ENCODE measurements at regions not wholly inside any gene's neighbourhood (a gene's known extent, or its start where the extent isn't known, plus 50 kb on each side); places are given as distances from the start of the nearest gene placed in this dataset.
"Not testable (repeated sequence)": the region's sequence is repeated elsewhere in the genome, so short reads cannot be mapped to it uniquely, and the experiment has no call there.

DNA sequence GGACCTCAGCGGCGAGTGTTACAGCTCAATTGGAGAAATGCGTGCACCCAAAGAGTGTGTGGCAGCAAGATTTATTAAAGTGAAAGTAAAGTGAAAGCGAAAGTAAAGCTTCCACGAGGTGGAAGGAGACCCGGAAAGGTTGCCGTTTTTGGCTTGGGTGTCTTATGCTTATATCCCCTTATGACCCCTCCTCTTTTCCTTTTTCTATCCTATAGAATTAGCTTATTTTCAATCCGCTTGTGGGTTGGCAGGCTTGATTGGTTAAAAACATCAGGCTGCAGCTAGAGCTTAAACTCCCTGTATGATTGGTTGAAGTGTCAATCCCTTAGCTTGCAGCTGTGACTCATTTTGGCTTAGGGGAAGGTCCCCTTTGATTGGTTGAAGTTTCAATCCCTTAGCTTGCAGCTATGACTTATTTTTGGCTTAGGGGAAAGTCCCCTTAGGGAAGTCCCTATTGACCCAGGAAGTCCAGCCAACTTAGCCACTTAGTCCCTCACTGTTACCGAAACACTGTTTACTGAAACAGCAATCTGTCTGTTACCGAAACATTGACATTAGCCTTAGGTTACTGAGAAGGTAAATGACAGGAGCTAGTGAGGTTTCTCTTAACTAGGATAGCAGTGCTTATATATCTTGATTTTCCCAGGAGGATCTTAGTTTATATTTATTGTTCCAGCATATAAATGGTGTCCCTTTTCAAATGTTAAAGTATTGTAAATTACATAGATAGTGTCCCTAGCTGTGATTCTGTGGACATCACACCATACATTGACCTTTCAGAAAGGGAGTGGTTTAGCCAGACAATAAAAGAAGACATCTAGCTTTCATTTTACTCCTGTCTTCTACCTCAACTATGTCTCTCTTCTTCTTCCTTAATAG lies 575.8 kb downstream of the DACH1 start:
- Histone ChIP-seq H3K27ac (ENCODE audit: low read length) (peak overlapping the region; percentile 93), H3K4me1 (ENCODE audit: control insufficient read depth in 1 of 2, extremely low read depth in 1 of 2, insufficient read depth in 2 of 2, low read length in 2 of 2) (no peaks in the 10 kb centered on the region), H3K9me3 (no peaks in the 10 kb centered on the region), H3K36me3 (ENCODE audit: control insufficient read depth in 2 of 2, extremely low read depth in 1 of 2, insufficient read depth in 1 of 2, low read length in 1 of 2) (no peaks in the 10 kb centered on the region), H3K4me3 (ENCODE audit: control insufficient read depth in 1 of 2, extremely low read depth in 1 of 2, low read length in 1 of 2) (peak overlapping the region; percentile 45 to 46), H3K27me3 (replicated peaks in 1 of 2; ENCODE audit: control insufficient read depth in 2 of 2, extremely low read depth in 1 of 2, insufficient read depth in 2 of 2, low read length in 1 of 2) (peaks cover 0 to 3% of the 10 kb centered on the region in 2 experiments)
- Mint-ChIP-seq H3K4me3 (peak overlapping the region; percentile 67 to 86 (median 80)), H3K27me3 (peaks cover 5 to 11% of the 10 kb centered on the region in 2 donors), H3K36me3 (peaks cover 3% of the 10 kb centered on the region), H3K4me1 (peaks cover 0 to 31% (median 28%) of the 10 kb centered on the region in 3 donors), H3K27ac (peak overlapping the region; percentile 90 to 94), H3K9me3 (peaks cover 0 to 3% (median 0%) of the 10 kb centered on the region in 3 donors)
- ChIA-PET CTCF (interaction anchor here in 1 of 2 donors (0.6 kb wide), 1 partner anchor 544 kb away, joined by 3 read pairs; no protein-coding TSS in a partner anchor), POLR2A (no interaction called here)
- 43% methylated on average over 2 of the region's 10 CpGs for WGBS (ENCODE audit: insufficient coverage)
- ATAC-seq (replicated peaks in 1 of 4) (peak; percentile 54 to 80 (median 62)), DNase-seq (peak in 33 of 35 experiments; percentile 12 to 73 (median 48))

DNA sequence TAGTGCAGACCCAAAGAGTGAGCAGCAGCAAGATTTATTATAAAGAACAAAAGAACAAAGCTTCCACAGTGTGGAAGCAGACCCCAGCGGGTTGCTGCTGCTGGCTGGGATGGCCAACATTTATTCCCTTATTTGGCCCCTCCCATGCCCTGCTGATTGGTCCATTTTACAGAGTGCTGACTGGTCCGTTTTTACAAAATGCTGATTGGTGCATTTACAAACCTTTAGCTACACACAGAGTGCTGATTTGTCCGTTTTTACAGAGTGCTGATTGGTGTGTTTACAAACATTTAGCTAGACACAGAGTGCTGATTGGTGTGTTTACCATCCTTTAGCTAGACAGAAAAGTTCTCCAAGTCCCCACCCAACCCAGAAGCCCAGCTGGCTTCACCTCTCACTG lies 577.0 kb downstream of the DACH1 start:
- Mint-ChIP-seq H3K4me1 (peaks cover 0 to 31% (median 28%) of the 10 kb centered on the region in 3 donors), H3K27me3 (peaks cover 5 to 11% of the 10 kb centered on the region in 2 donors), H3K4me3 (peak overlapping the region; percentile 18 to 86 (median 80))
- CTCF ChIA-PET; H3K27me3 ChIP-seq (replicated peaks in 1 of 2; ENCODE audit: control insufficient read depth in 2 of 2, extremely low read depth in 1 of 2, insufficient read depth in 2 of 2, low read length in 1 of 2); H3K4me1 ChIP-seq (ENCODE audit: control insufficient read depth in 1 of 2, extremely low read depth in 1 of 2, insufficient read depth in 2 of 2, low read length in 2 of 2); H3K36me3 ChIP-seq (ENCODE audit: control insufficient read depth in 2 of 2, extremely low read depth in 1 of 2, insufficient read depth in 1 of 2, low read length in 1 of 2); H3K36me3 Mint-ChIP-seq; H3K27ac Mint-ChIP-seq; H3K9me3 Mint-ChIP-seq; ATAC-seq (replicated peaks in 1 of 4); H3K4me3 ChIP-seq (ENCODE audit: control insufficient read depth in 1 of 2, extremely low read depth in 1 of 2, low read length in 1 of 2); H3K9me3 ChIP-seq; DNase-seq; POLR2A ChIA-PET: not testable (repeated sequence)
- 100% methylated on average over 1 of the region's 3 CpGs for WGBS (ENCODE audit: insufficient coverage)
- H3K27ac ChIP-seq (ENCODE audit: low read length), result peak overlapping the region; percentile 93

DNA sequence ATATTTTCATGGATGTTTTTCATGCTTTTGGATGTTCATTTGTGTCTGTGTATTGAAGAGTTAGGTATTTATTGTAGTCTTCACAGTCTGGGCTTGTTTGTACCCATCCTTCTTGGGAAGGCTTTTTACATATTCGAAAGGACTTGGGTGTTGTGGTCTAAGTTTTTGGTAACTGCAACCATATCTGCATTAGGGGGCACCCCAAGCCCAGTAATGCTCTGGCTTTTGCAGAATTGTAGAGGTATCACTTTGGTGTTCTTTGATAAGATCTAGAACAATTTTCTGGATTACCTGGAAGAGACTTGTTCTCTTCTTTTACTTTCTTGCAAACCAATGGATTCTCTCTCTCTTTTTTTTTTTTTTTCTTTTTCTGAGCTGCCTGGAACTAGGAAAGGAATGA lies 581.3 kb downstream of the DACH1 start:
- H3K36me3 Mint-ChIP-seq, result peaks cover 3% of the 10 kb centered on the region
- H3K27me3 Mint-ChIP-seq, result peaks cover 5 to 11% of the 10 kb centered on the region in 2 donors
- DNase-seq (peak in 8 of 35 experiments; percentile 1 to 23 (median 13)), ATAC-seq (replicated peaks in 1 of 4) (no peak)
- H3K4me3 Mint-ChIP-seq, result no peak overlapping the region
- H3K4me3 ChIP-seq (ENCODE audit: control insufficient read depth in 1 of 2, extremely low read depth in 1 of 2, low read length in 1 of 2), result no peak overlapping the region
- H3K27ac ChIP-seq (ENCODE audit: low read length), result no peak overlapping the region
- peaks cover 0 to 3% (median 0%) of the 10 kb centered on the region in 3 donors for H3K9me3 Mint-ChIP-seq
- no peaks in the 10 kb centered on the region for H3K9me3 ChIP-seq
- no peaks in the 10 kb centered on the region for H3K4me1 ChIP-seq (ENCODE audit: control insufficient read depth in 1 of 2, extremely low read depth in 1 of 2, insufficient read depth in 2 of 2, low read length in 2 of 2)
- H3K27me3 ChIP-seq (replicated peaks in 1 of 2; ENCODE audit: control insufficient read depth in 2 of 2, extremely low read depth in 1 of 2, insufficient read depth in 2 of 2, low read length in 1 of 2), result peaks cover 0 to 3% of the 10 kb centered on the region in 2 experiments
- ChIA-PET POLR2A (no interaction called here), CTCF (interaction anchor here in 1 of 2 donors (0.7 kb wide), 1 partner anchor 9 kb away, joined by 4 read pairs; no protein-coding TSS in a partner anchor)
- no peak overlapping the region for H3K27ac Mint-ChIP-seq
- H3K4me1 Mint-ChIP-seq, result peaks cover 0 to 11% (median 8%) of the 10 kb centered on the region in 3 donors
- no peaks in the 10 kb centered on the region for H3K36me3 ChIP-seq (ENCODE audit: control insufficient read depth in 2 of 2, extremely low read depth in 1 of 2, insufficient read depth in 1 of 2, low read length in 1 of 2)
- no CpG with 5 or more reads among the region's 1 CpG for WGBS (ENCODE audit: insufficient coverage)

DNA sequence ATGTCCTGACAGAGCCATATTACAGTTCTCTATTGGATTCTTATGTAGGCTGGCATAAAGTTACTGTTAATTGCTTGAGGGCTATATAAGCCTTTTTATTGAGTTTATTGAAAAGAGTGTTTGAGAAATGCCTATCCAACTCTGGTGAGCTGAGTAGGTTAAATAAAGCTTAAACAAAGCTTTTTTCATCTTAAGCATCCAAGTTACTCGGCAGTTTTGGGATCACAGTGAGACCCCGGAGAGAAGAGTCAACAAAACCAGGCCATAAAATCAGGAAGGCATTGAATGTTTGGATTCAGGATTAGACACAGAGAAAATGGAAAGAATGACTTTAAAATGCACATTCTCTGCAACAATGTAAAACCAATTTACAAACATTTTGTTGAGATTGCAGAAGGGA lies 588.5 kb downstream of the DACH1 start:
- Mint-ChIP-seq H3K27me3 (no peaks in the 10 kb centered on the region), H3K36me3 (no peaks in the 10 kb centered on the region), H3K9me3 (no peaks in the 10 kb centered on the region), H3K27ac (no peak overlapping the region), H3K4me3 (no peak overlapping the region), H3K4me1 (no peaks in the 10 kb centered on the region)
- ATAC-seq (replicated peaks in 1 of 4) (no peak), DNase-seq (no peak)
- H3K36me3 ChIP-seq (ENCODE audit: control insufficient read depth in 2 of 2, extremely low read depth in 1 of 2, insufficient read depth in 1 of 2, low read length in 1 of 2), result no peaks in the 10 kb centered on the region
- ChIA-PET POLR2A (no interaction called here), CTCF (no interaction called here)
- H3K4me1 ChIP-seq (ENCODE audit: control insufficient read depth in 1 of 2, extremely low read depth in 1 of 2, insufficient read depth in 2 of 2, low read length in 2 of 2), result no peaks in the 10 kb centered on the region
- WGBS (ENCODE audit: insufficient coverage), result no CpG with 5 or more reads among the region's 2 CpGs
- no peaks in the 10 kb centered on the region for H3K27me3 ChIP-seq (replicated peaks in 1 of 2; ENCODE audit: control insufficient read depth in 2 of 2, extremely low read depth in 1 of 2, insufficient read depth in 2 of 2, low read length in 1 of 2)
- H3K9me3 ChIP-seq, result no peaks in the 10 kb centered on the region
- H3K4me3 ChIP-seq (ENCODE audit: control insufficient read depth in 1 of 2, extremely low read depth in 1 of 2, low read length in 1 of 2), result no peak overlapping the region
- H3K27ac ChIP-seq (ENCODE audit: low read length), result no peak overlapping the region

DNA sequence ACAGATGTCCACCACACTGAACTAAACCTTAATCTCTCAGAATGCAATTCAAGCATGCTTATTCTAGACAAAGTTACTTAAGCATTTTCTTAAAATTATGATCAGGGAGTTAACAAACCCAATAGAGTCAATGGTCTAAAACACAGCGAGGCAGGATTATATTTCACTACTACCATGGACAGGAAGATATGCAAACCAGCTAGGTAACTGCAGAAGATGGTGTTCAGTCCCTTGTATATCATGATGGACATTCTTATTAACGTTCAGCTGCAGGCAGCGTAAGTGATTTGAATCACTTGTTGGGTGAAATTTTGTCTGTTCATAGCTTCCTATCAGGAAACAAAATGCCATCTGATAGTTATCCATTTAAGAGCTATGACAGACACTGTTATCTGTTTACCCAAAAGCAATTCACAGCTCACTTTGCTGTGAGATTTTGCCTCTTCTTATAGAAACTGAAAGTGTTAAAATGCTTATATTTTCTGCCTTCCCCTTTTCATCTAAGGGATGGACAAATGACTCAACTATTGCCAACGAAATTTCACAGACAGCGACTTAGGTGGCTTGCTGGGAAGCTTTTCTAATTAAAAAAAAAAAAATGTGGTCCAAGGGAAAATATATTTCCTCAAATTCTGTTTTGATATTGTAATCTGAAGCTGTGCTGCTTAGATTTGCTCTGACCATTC lies 591.9 kb downstream of the DACH1 start:
- Mint-ChIP-seq H3K4me1 (no peaks in the 10 kb centered on the region), H3K9me3 (peaks cover 0 to 4% (median 0%) of the 10 kb centered on the region in 3 donors), H3K27me3 (no peaks in the 10 kb centered on the region), H3K27ac (no peak overlapping the region), H3K36me3 (no peaks in the 10 kb centered on the region), H3K4me3 (no peak overlapping the region)
- Histone ChIP-seq H3K9me3 (no peaks in the 10 kb centered on the region), H3K36me3 (ENCODE audit: control insufficient read depth in 2 of 2, extremely low read depth in 1 of 2, insufficient read depth in 1 of 2, low read length in 1 of 2) (no peaks in the 10 kb centered on the region), H3K4me3 (ENCODE audit: control insufficient read depth in 1 of 2, extremely low read depth in 1 of 2, low read length in 1 of 2) (no peak overlapping the region), H3K4me1 (ENCODE audit: control insufficient read depth in 1 of 2, extremely low read depth in 1 of 2, insufficient read depth in 2 of 2, low read length in 2 of 2) (no peaks in the 10 kb centered on the region), H3K27me3 (replicated peaks in 1 of 2; ENCODE audit: control insufficient read depth in 2 of 2, extremely low read depth in 1 of 2, insufficient read depth in 2 of 2, low read length in 1 of 2) (no peaks in the 10 kb centered on the region), H3K27ac (ENCODE audit: low read length) (no peak overlapping the region)
- no CpG with 5 or more reads among the region's 5 CpGs for WGBS (ENCODE audit: insufficient coverage)
- DNase-seq, result no peak
- ChIA-PET POLR2A (no interaction called here), CTCF (interaction anchor here in 1 of 2 donors (0.7 kb wide), 1 partner anchor 441 kb away, joined by 3 read pairs; no protein-coding TSS in a partner anchor)
- no peak for ATAC-seq (replicated peaks in 1 of 4)

DNA sequence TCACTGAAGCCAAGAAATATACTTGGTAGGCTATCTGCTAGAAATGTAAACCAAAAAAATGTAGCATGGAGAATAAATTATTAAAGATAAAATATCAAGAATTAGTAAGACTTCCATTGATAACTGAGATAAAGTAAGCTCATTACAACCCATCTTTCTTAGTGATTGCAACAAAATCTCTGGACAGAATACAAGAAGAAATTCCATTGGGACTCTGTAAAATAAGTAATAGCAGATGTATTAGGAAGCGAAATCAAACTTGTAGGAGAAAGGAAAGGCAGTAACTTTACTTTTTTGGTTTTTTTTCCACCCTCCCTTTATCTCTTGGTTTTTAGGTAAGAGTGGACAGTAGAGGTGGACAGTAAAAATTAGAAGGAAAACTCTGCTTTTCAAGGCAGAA lies 605.7 kb downstream of the DACH1 start:
- Histone ChIP-seq H3K36me3 (ENCODE audit: control insufficient read depth in 2 of 2, extremely low read depth in 1 of 2, insufficient read depth in 1 of 2, low read length in 1 of 2) (no peaks in the 10 kb centered on the region), H3K27ac (ENCODE audit: low read length) (no peak overlapping the region), H3K4me3 (ENCODE audit: control insufficient read depth in 1 of 2, extremely low read depth in 1 of 2, low read length in 1 of 2) (no peak overlapping the region), H3K27me3 (replicated peaks in 1 of 2; ENCODE audit: control insufficient read depth in 2 of 2, extremely low read depth in 1 of 2, insufficient read depth in 2 of 2, low read length in 1 of 2) (no peaks in the 10 kb centered on the region), H3K4me1 (ENCODE audit: control insufficient read depth in 1 of 2, extremely low read depth in 1 of 2, insufficient read depth in 2 of 2, low read length in 2 of 2) (no peaks in the 10 kb centered on the region), H3K9me3 (no peaks in the 10 kb centered on the region)
- Mint-ChIP-seq H3K36me3 (no peaks in the 10 kb centered on the region), H3K4me1 (no peaks in the 10 kb centered on the region), H3K27me3 (no peaks in the 10 kb centered on the region), H3K4me3 (no peak overlapping the region), H3K9me3 (no peaks in the 10 kb centered on the region), H3K27ac (no peak overlapping the region)
- ChIA-PET POLR2A (no interaction called here), CTCF (interaction anchor here in 1 of 2 donors (0.6 kb wide), 1 partner anchor 558 kb away, joined by 3 read pairs; no protein-coding TSS in a partner anchor)
- ATAC-seq (replicated peaks in 1 of 4) (no peak), DNase-seq (no peak)
- WGBS (ENCODE audit: insufficient coverage), result no CpG with 5 or more reads among the region's 1 CpG
